Left lung (tissue), 4 donors: ENCODE measurements at regions not wholly inside any gene's neighbourhood (a gene's known extent, or its start where the extent isn't known, plus 50 kb on each side); places are given as distances from the start of the nearest gene placed in this dataset.
A peak's percentile ranks its signal among the peaks of the same experiment; 100 is the strongest.

Experiments used
- ATAC-seq: fragments of 200-7000 bp; cut with Tn5 transposase; one replicate; pipeline ENCODE4 v1.9.1; 2020; ENCODE audit warnings: moderate library complexity
- DNase-seq, 4 donors: peaks; one replicate each; pipeline ENCODE4 v3.0.0-alpha.2; 2013 to 2020
- H3K27ac ChIP-seq, 2 donors: fragments of 200-600 bp; sonication (generic) in 1 of 2; one replicate each; pipeline versions ENCODE4 v1.5.0 to v1.8.0; 2020 to 2021
- H3K27me3 ChIP-seq, 2 donors: fragments of 200-600 bp; sonication (generic) in 1 of 2; one replicate each; pipeline versions ENCODE4 v1.5.0 to v1.8.0; 2020 to 2021
- H3K36me3 ChIP-seq, 2 donors: fragments of 200-600 bp; sonication (generic) in 1 of 2; one replicate each; pipeline versions ENCODE4 v1.5.0 to v1.8.0; 2020 to 2021
- H3K4me1 ChIP-seq, 2 donors: fragments of 200-600 bp; one replicate each; pipeline ENCODE4 v1.8.0; 2021
- H3K4me3 ChIP-seq, 2 donors: fragments of 200-600 bp; sonication (generic) in 1 of 2; one replicate each; pipeline versions ENCODE4 v1.5.0 to v1.8.0; 2020 to 2021; ENCODE audit warnings: mild to moderate bottlenecking in 1 of 2
- H3K9me3 ChIP-seq, 2 donors: fragments of 200-600 bp; sonication (generic) in 1 of 2; one replicate each; pipeline versions ENCODE4 v1.5.0 to v1.8.0; 2020 to 2021
- intact Hi-C, 2 donors: fragments of 100-400 bp; cut with DNase I; formaldehyde crosslinking; loops; one replicate each; pipeline versions ENCODE4 v1.11.2 to v1.14.2; 2022
- TF ChIP-seq, protein P1 (sequence below), 2 donors: fragments of 200-600 bp; sonication (generic) in 1 of 2; IDR thresholded peaks; one replicate each; pipeline versions ENCODE4 v1.5.0 to v1.8.0; 2021; ENCODE audit warnings: antibody characterized with exemption in 2 of 2
- donor health status: DM: no; HTN: yes; CAD: no.
- donor health status: DM: no; HTN: no; CAD: no.

DNA sequence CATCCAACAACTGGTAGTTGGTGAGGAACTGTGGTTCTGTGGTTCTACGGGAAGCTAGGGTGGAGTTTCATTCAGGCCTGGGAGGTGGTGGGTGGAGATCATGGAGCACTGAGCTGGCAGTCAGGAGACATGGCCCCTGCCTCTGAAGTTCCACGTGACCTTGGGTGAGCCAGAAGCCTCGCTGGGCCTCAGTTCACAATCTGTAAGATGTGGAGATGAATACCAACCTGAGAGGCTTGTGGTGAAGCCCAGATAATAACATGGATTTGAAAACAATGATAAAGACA is 177.9 kb downstream of the MACROH2A1 start:
- no peak overlapping the region for H3K4me3 ChIP-seq
- DNase-seq (no peak), ATAC-seq (peak; percentile 24)
- H3K27me3 ChIP-seq = no peaks in the 10 kb centered on the region
- H3K9me3 ChIP-seq = no peaks in the 10 kb centered on the region
- TF ChIP-seq, protein P1, sequence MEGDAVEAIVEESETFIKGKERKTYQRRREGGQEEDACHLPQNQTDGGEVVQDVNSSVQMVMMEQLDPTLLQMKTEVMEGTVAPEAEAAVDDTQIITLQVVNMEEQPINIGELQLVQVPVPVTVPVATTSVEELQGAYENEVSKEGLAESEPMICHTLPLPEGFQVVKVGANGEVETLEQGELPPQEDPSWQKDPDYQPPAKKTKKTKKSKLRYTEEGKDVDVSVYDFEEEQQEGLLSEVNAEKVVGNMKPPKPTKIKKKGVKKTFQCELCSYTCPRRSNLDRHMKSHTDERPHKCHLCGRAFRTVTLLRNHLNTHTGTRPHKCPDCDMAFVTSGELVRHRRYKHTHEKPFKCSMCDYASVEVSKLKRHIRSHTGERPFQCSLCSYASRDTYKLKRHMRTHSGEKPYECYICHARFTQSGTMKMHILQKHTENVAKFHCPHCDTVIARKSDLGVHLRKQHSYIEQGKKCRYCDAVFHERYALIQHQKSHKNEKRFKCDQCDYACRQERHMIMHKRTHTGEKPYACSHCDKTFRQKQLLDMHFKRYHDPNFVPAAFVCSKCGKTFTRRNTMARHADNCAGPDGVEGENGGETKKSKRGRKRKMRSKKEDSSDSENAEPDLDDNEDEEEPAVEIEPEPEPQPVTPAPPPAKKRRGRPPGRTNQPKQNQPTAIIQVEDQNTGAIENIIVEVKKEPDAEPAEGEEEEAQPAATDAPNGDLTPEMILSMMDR (IDR thresholded peaks at IDR 0.05) = no peak
- H3K27ac ChIP-seq = no peak overlapping the region
- H3K36me3 ChIP-seq = no peaks in the 10 kb centered on the region
- no peaks in the 10 kb centered on the region for H3K4me1 ChIP-seq
- intact Hi-C loops = no loop called here

DNA sequence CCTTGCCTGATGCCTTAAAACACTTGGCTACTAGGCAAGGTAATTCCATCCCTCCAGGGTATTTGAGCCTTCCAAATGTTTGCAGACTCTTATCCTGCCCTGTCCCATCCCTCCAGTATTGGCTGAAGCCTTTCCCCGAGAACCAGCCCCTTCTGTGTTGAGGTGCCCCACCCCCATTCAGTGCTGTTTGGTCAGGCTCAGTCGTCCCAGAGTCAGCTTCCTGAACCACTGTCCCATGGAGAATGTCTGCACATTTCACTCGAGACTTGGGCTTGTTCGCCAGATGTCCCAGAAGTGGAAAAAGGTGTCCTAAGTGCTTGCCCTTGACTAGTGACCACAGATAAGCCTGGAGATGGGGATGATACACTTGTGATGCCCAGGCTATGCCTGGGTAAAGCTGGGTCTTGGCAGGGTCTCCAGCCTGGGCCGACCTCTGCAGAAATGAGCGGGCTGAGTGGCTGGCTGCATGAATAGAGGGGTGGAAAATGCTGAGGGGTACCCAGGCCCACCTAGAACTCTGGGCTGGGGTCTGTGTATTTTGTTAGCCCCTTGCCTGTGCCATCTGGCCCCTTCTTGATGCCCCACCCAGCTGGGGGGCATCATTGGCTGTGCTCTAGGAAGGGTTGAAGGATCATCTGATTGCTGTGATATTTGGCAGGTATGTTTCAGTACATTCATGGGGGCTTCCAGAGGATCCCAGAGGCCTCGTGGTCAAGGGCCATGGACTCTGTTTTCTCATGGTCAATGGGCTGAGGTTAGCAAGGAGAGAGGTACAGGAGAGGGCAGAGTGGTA is 178.4 kb downstream of the MACROH2A1 start:
- H3K27ac ChIP-seq = no peak overlapping the region
- peaks cover 0 to 4% of the 10 kb centered on the region in 2 donors for H3K4me1 ChIP-seq
- H3K36me3 ChIP-seq = no peaks in the 10 kb centered on the region
- H3K9me3 ChIP-seq = no peaks in the 10 kb centered on the region
- intact Hi-C loops = no loop called here
- no peaks in the 10 kb centered on the region for H3K27me3 ChIP-seq
- TF ChIP-seq, protein P1 (IDR thresholded peaks at IDR 0.05) = no peak
- ATAC-seq (no peak), DNase-seq (no peak)
- no peak overlapping the region for H3K4me3 ChIP-seq

DNA sequence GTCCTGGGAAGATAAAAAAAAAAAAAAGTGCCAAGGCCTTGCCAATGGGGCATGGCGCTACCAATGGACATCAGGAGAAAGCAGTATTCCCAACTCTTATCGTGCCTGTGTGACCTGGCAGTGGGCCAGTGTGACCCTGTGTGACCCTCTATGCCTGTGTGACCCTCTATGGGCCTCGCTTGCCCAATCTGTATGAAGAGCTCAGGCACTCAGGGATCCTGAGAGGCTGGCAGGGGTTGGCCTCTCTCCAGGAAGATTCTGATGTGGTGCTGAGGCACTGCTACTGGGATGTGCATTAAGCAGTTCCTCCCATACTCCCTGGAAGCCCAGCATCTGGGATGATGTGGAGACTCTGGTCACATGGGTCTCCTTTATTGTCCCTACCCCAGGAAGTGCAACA is 179.2 kb downstream of the MACROH2A1 start:
- no peaks in the 10 kb centered on the region for H3K36me3 ChIP-seq
- ATAC-seq (no peak), DNase-seq (no peak)
- TF ChIP-seq, protein P1 (IDR thresholded peaks at IDR 0.05) = no peak
- H3K4me3 ChIP-seq = no peak overlapping the region
- peaks cover 0 to 11% of the 10 kb centered on the region in 2 donors for H3K4me1 ChIP-seq
- intact Hi-C loops = no loop called here
- no peaks in the 10 kb centered on the region for H3K27me3 ChIP-seq
- H3K27ac ChIP-seq = no peak overlapping the region
- no peaks in the 10 kb centered on the region for H3K9me3 ChIP-seq

GRCh38 chr5:135218790-135219568 is 180.1 kb downstream of the MACROH2A1 start:
- H3K4me1 ChIP-seq = peaks cover 0 to 13% of the 10 kb centered on the region in 2 donors
- no peak for ATAC-seq
- intact Hi-C loops = no loop called here
- H3K9me3 ChIP-seq = no peaks in the 10 kb centered on the region
- DNase-seq = no peak
- H3K4me3 ChIP-seq = no peak overlapping the region
- TF ChIP-seq, protein P1 (IDR thresholded peaks at IDR 0.05) = no peak
- H3K36me3 ChIP-seq = no peaks in the 10 kb centered on the region
- no peaks in the 10 kb centered on the region for H3K27me3 ChIP-seq
- H3K27ac ChIP-seq = no peak overlapping the region

DNA sequence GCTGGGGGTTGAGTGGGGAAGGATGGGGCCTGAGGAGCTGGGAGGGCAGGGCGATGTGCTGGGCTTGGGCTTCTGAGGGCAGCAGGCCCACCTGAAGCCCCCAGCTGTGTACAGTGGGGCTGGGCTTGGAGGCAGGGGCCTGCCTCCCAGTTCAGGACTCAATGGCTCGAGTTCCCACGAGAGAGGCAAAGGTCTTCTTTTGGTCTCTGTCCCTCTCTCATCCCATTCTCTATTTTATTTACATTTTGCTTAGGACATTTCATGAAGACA is 180.6 kb downstream of the MACROH2A1 start:
- H3K27ac ChIP-seq = no peak overlapping the region
- no peaks in the 10 kb centered on the region for H3K36me3 ChIP-seq
- H3K4me1 ChIP-seq = peaks cover 0 to 13% of the 10 kb centered on the region in 2 donors
- DNase-seq (no peak), ATAC-seq (no peak)
- TF ChIP-seq, protein P1 (IDR thresholded peaks at IDR 0.05) = no peak
- H3K9me3 ChIP-seq = no peaks in the 10 kb centered on the region
- H3K27me3 ChIP-seq = no peaks in the 10 kb centered on the region
- intact Hi-C loops = no loop called here
- H3K4me3 ChIP-seq = no peak overlapping the region
